AG09319 (cell line): ENCODE measurements at regions not wholly inside any gene's neighbourhood (a gene's known extent, or its start where the extent isn't known, plus 50 kb on each side); places are given as distances from the start of the nearest gene placed in this dataset.

Source experiments
- DNase-seq: peaks from one replicate; pipeline ENCODE4 v3.0.0-alpha.2; 2010; ENCODE audit warnings: low read depth; ENCODE audit errors: extremely low read depth
- CTCF ChIP-seq: IDR thresholded peaks from 2 replicates; pipeline ENCODE4 v1.5.1; 2011; ENCODE audit warnings: low read depth, mild to moderate bottlenecking, inconsistent platforms, low read length, moderate library complexity

GRCh38 chr7:46710927-46711326, 789.9 kb upstream of the IGFBP3 start:
- no peak for TF ChIP-seq CTCF
- DNase-seq = no peak

- no peak for DNase-seq
- no peak for TF ChIP-seq CTCF
Measured at GRCh38 chr7:46707973-46708372, 786.9 kb upstream of the IGFBP3 start.

GRCh38 chr7:46705386-46706255, 784.5 kb upstream of the IGFBP3 start:
- no peak for TF ChIP-seq CTCF
- no peak for DNase-seq

GRCh38 chr7:46696741-46697140, 775.7 kb upstream of the IGFBP3 start:
- TF ChIP-seq CTCF = no peak
- DNase-seq = no peak

- DNase-seq = no peak
- no peak; the same call in 1 of the 2 replicates for TF ChIP-seq CTCF
Measured at GRCh38 chr7:46695051-46695708, 774.1 kb upstream of the IGFBP3 start.

GRCh38 chr7:46694058-46694457, 773.0 kb upstream of the IGFBP3 start:
- no peak for TF ChIP-seq CTCF
- DNase-seq = no peak

GRCh38 chr7:46687203-46687602, 766.1 kb upstream of the IGFBP3 start:
- no peak for DNase-seq
- no peak for TF ChIP-seq CTCF
